B cell (primary cell): ENCODE measurements at regions not wholly inside any gene's neighbourhood (a gene's known extent, or its start where the extent isn't known, plus 50 kb on each side); places are given as distances from the start of the nearest gene placed in this dataset.

Experiments used
- EZH2 ChIP-seq: IDR thresholded peaks from 2 replicates; pipeline ENCODE4 v1.6.1; 2012; ENCODE audit warnings: borderline replicate concordance, low read depth, mild to moderate bottlenecking, moderate library complexity, low read length; ENCODE audit not compliant: insufficient read depth, poor library complexity, severe bottlenecking
- TF ChIP-seq, protein P1 (sequence below): fragments of 200-600 bp; IDR thresholded peaks from one replicate; pipeline ENCODE4 v1.8.0; 2022; ENCODE audit warnings: antibody characterized with exemption, mild to moderate bottlenecking

DNA sequence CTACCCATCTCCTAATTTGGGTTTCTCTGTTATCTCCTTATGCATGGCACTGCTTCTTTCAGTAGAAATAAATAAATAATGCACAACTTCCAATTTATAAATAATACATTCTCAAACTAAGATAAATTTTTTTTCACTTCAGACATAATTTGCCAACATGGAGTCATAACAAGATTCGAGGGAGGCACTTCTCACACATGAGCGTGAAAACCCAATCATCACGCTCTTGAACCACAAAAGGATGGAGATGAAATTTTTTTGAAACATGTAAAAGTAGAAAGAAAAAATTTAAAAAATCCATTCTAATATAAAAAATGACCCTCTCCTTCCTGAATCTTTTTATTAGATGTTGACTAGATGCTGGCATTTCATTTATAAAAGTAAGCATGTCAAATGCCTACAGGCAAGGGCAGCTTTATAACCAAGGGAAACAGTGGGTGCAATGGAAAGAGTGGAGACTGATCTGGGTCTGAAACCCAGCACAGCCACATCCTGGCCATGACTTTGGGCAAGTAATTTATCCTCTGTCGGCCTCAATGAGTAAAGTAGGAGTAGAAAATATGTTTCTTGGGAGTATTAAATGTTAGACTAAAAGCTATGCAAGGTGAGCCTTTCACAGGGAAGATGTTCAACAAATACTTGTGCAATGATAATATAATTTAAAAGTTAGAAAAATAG, 185.0 kb downstream of the STK31 start:
- TF ChIP-seq, protein P1, sequence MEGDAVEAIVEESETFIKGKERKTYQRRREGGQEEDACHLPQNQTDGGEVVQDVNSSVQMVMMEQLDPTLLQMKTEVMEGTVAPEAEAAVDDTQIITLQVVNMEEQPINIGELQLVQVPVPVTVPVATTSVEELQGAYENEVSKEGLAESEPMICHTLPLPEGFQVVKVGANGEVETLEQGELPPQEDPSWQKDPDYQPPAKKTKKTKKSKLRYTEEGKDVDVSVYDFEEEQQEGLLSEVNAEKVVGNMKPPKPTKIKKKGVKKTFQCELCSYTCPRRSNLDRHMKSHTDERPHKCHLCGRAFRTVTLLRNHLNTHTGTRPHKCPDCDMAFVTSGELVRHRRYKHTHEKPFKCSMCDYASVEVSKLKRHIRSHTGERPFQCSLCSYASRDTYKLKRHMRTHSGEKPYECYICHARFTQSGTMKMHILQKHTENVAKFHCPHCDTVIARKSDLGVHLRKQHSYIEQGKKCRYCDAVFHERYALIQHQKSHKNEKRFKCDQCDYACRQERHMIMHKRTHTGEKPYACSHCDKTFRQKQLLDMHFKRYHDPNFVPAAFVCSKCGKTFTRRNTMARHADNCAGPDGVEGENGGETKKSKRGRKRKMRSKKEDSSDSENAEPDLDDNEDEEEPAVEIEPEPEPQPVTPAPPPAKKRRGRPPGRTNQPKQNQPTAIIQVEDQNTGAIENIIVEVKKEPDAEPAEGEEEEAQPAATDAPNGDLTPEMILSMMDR: no peak
- TF ChIP-seq EZH2: no peak
